ENCODE measurements at regions not wholly inside any gene's neighbourhood (a gene's known extent, or its start where the extent isn't known, plus 50 kb on each side); places are given as distances from the start of the nearest gene placed in this dataset.
"Not testable (repeated sequence)": the region's sequence is repeated elsewhere in the genome, so short reads cannot be mapped to it uniquely, and the experiment has no call there.

GRCh38 chr12:9311454-9311853 is 103.3 kb upstream of the PZP start:
- not testable (repeated sequence) for H3K9me3 ChIP-seq (ENCODE audit: insufficient read depth, low read depth, low read length); H3K27me3 ChIP-seq (ENCODE audit: insufficient read depth, low read length); H3K36me3 ChIP-seq (ENCODE audit: insufficient read depth, low read depth, low read length); H3K4me1 ChIP-seq (ENCODE audit: insufficient read depth, low read length); H3K9ac ChIP-seq (ENCODE audit: low read depth, low read length); H3K27ac ChIP-seq (ENCODE audit: low read length); H3K4me3 ChIP-seq (ENCODE audit: low read length)

- not testable (repeated sequence) for H3K36me3 ChIP-seq (ENCODE audit: insufficient read depth, low read depth, low read length); H3K4me1 ChIP-seq (ENCODE audit: insufficient read depth, low read length); H3K9me3 ChIP-seq (ENCODE audit: insufficient read depth, low read depth, low read length); H3K9ac ChIP-seq (ENCODE audit: low read depth, low read length); H3K4me3 ChIP-seq (ENCODE audit: low read length); H3K27ac ChIP-seq (ENCODE audit: low read length); H3K27me3 ChIP-seq (ENCODE audit: insufficient read depth, low read length)
Measured at GRCh38 chr12:9310645-9311044, 102.5 kb upstream of the PZP start.

GRCh38 chr12:9309749-9310148 is 101.6 kb upstream of the PZP start:
- not testable (repeated sequence) for H3K36me3 ChIP-seq (ENCODE audit: insufficient read depth, low read depth, low read length); H3K4me1 ChIP-seq (ENCODE audit: insufficient read depth, low read length); H3K9ac ChIP-seq (ENCODE audit: low read depth, low read length); H3K4me3 ChIP-seq (ENCODE audit: low read length); H3K27ac ChIP-seq (ENCODE audit: low read length); H3K9me3 ChIP-seq (ENCODE audit: insufficient read depth, low read depth, low read length); H3K27me3 ChIP-seq (ENCODE audit: insufficient read depth, low read length)

GRCh38 chr12:9308745-9309144 is 100.5 kb upstream of the PZP start:
- not testable (repeated sequence) for H3K27ac ChIP-seq (ENCODE audit: low read length); H3K9ac ChIP-seq (ENCODE audit: low read depth, low read length); H3K9me3 ChIP-seq (ENCODE audit: insufficient read depth, low read depth, low read length); H3K4me1 ChIP-seq (ENCODE audit: insufficient read depth, low read length); H3K4me3 ChIP-seq (ENCODE audit: low read length); H3K27me3 ChIP-seq (ENCODE audit: insufficient read depth, low read length)
- H3K36me3 ChIP-seq (ENCODE audit: insufficient read depth, low read depth, low read length) = peaks cover 12% of the 10 kb centered on the region; the same call in 1 of the 2 replicates

GRCh38 chr12:9308163-9308562 is 100.0 kb upstream of the PZP start:
- peaks cover 12% of the 10 kb centered on the region; the same call in 1 of the 2 replicates for H3K36me3 ChIP-seq (ENCODE audit: insufficient read depth, low read depth, low read length)
- H3K4me1 ChIP-seq (ENCODE audit: insufficient read depth, low read length); H3K4me3 ChIP-seq (ENCODE audit: low read length); H3K9me3 ChIP-seq (ENCODE audit: insufficient read depth, low read depth, low read length); H3K27ac ChIP-seq (ENCODE audit: low read length); H3K9ac ChIP-seq (ENCODE audit: low read depth, low read length); H3K27me3 ChIP-seq (ENCODE audit: insufficient read depth, low read length): not testable (repeated sequence)

- not testable (repeated sequence) for H3K9me3 ChIP-seq (ENCODE audit: insufficient read depth, low read depth, low read length); H3K4me3 ChIP-seq (ENCODE audit: low read length); H3K4me1 ChIP-seq (ENCODE audit: insufficient read depth, low read length); H3K27me3 ChIP-seq (ENCODE audit: insufficient read depth, low read length); H3K27ac ChIP-seq (ENCODE audit: low read length); H3K9ac ChIP-seq (ENCODE audit: low read depth, low read length)
- H3K36me3 ChIP-seq (ENCODE audit: insufficient read depth, low read depth, low read length) = peaks cover 12% of the 10 kb centered on the region; the same call in 1 of the 2 replicates
Measured at GRCh38 chr12:9307255-9307654, 99.1 kb upstream of the PZP start.

GRCh38 chr12:9306004-9306403 is 97.8 kb upstream of the PZP start:
- H3K27ac ChIP-seq (ENCODE audit: low read length); H3K4me1 ChIP-seq (ENCODE audit: insufficient read depth, low read length); H3K27me3 ChIP-seq (ENCODE audit: insufficient read depth, low read length); H3K9me3 ChIP-seq (ENCODE audit: insufficient read depth, low read depth, low read length); H3K36me3 ChIP-seq (ENCODE audit: insufficient read depth, low read depth, low read length); H3K9ac ChIP-seq (ENCODE audit: low read depth, low read length); H3K4me3 ChIP-seq (ENCODE audit: low read length): not testable (repeated sequence)

- not testable (repeated sequence) for H3K4me3 ChIP-seq (ENCODE audit: low read length); H3K27ac ChIP-seq (ENCODE audit: low read length); H3K4me1 ChIP-seq (ENCODE audit: insufficient read depth, low read length); H3K9ac ChIP-seq (ENCODE audit: low read depth, low read length); H3K36me3 ChIP-seq (ENCODE audit: insufficient read depth, low read depth, low read length); H3K9me3 ChIP-seq (ENCODE audit: insufficient read depth, low read depth, low read length); H3K27me3 ChIP-seq (ENCODE audit: insufficient read depth, low read length)
Measured at GRCh38 chr12:9304540-9304939, 96.3 kb upstream of the PZP start.

- H3K27me3 ChIP-seq (ENCODE audit: insufficient read depth, low read length); H3K9ac ChIP-seq (ENCODE audit: low read depth, low read length); H3K36me3 ChIP-seq (ENCODE audit: insufficient read depth, low read depth, low read length); H3K4me3 ChIP-seq (ENCODE audit: low read length); H3K27ac ChIP-seq (ENCODE audit: low read length); H3K4me1 ChIP-seq (ENCODE audit: insufficient read depth, low read length); H3K9me3 ChIP-seq (ENCODE audit: insufficient read depth, low read depth, low read length): not testable (repeated sequence)
Measured at GRCh38 chr12:9295872-9296271, 87.7 kb upstream of the PZP start.

GRCh38 chr12:9294072-9294620 is 86.0 kb upstream of the PZP start:
- not testable (repeated sequence) for H3K4me3 ChIP-seq (ENCODE audit: low read length); H3K4me1 ChIP-seq (ENCODE audit: insufficient read depth, low read length); H3K9ac ChIP-seq (ENCODE audit: low read depth, low read length); H3K27ac ChIP-seq (ENCODE audit: low read length); H3K27me3 ChIP-seq (ENCODE audit: insufficient read depth, low read length); H3K36me3 ChIP-seq (ENCODE audit: insufficient read depth, low read depth, low read length); H3K9me3 ChIP-seq (ENCODE audit: insufficient read depth, low read depth, low read length)

GRCh38 chr12:9293391-9293790 is 85.2 kb upstream of the PZP start:
- H3K4me3 ChIP-seq (ENCODE audit: low read length); H3K9ac ChIP-seq (ENCODE audit: low read depth, low read length); H3K27ac ChIP-seq (ENCODE audit: low read length); H3K4me1 ChIP-seq (ENCODE audit: insufficient read depth, low read length); H3K9me3 ChIP-seq (ENCODE audit: insufficient read depth, low read depth, low read length); H3K36me3 ChIP-seq (ENCODE audit: insufficient read depth, low read depth, low read length); H3K27me3 ChIP-seq (ENCODE audit: insufficient read depth, low read length): not testable (repeated sequence)

- H3K4me3 ChIP-seq (ENCODE audit: low read length); H3K4me1 ChIP-seq (ENCODE audit: insufficient read depth, low read length); H3K36me3 ChIP-seq (ENCODE audit: insufficient read depth, low read depth, low read length); H3K27me3 ChIP-seq (ENCODE audit: insufficient read depth, low read length); H3K9me3 ChIP-seq (ENCODE audit: insufficient read depth, low read depth, low read length); H3K9ac ChIP-seq (ENCODE audit: low read depth, low read length); H3K27ac ChIP-seq (ENCODE audit: low read length): not testable (repeated sequence)
Measured at GRCh38 chr12:9289984-9290383, 81.8 kb upstream of the PZP start.

GRCh38 chr12:9284724-9285123 is 76.5 kb upstream of the PZP start:
- peak overlapping the region; percentile 77; the same call in 1 of the 2 replicates for H3K4me3 ChIP-seq (ENCODE audit: low read length)
- H3K4me1 ChIP-seq (ENCODE audit: insufficient read depth, low read length); H3K27me3 ChIP-seq (ENCODE audit: insufficient read depth, low read length); H3K36me3 ChIP-seq (ENCODE audit: insufficient read depth, low read depth, low read length); H3K27ac ChIP-seq (ENCODE audit: low read length); H3K9me3 ChIP-seq (ENCODE audit: insufficient read depth, low read depth, low read length): not testable (repeated sequence)
- H3K9ac ChIP-seq (ENCODE audit: low read depth, low read length) = peak overlapping the region; percentile 88; the same call in 1 of the 2 replicates
